ENCODE measurements at regions not wholly inside any gene's neighbourhood (a gene's known extent, or its start where the extent isn't known, plus 50 kb on each side); places are given as distances from the start of the nearest gene placed in this dataset.

DNA sequence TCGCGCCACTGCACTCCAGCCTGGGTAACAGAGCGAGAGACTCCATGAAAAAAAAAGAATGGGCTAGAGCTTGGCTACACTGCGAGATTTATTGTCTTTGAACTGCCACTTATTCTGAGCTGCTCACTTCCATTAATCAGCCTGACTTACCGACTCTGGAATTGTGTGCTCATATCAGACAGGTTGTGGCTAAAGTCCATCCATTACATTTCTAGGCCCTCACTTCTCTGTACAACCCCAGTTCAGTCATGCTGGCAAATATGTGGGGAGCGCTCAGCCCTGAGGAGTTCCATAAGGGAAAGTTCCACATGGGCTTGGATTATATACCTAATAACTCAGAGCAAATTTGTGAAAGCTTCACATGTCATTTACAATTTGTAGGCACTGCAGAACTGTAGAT is 270.6 kb downstream of the TRIML1 start:
- POLR2A ChIA-PET: no interaction called here
- Mint-ChIP-seq H3K4me3 (no peak overlapping the region), H3K9me3 (peaks cover 7% of the 10 kb centered on the region), H3K4me1 (ENCODE audit: low read depth) (no peaks in the 10 kb centered on the region), H3K27ac (no peak overlapping the region), H3K36me3 (ENCODE audit: low read depth) (no peaks in the 10 kb centered on the region), H3K27me3 (no peaks in the 10 kb centered on the region)
- no peak for ATAC-seq (ENCODE audit: poor library complexity)
- CTCF ChIA-PET: no interaction called here
- Histone ChIP-seq H3K27ac (ENCODE audit: low read depth in 1 of 2, low read length in 2 of 2) (no peak overlapping the region), H3K4me1 (ENCODE audit: insufficient read depth, low read length) (no peaks in the 10 kb centered on the region), H3K27me3 (ENCODE audit: control insufficient read depth in 1 of 2, insufficient read depth in 2 of 2, low read length in 2 of 2) (no peaks in the 10 kb centered on the region), H3K9me3 (ENCODE audit: control insufficient read depth in 1 of 2, insufficient read depth in 1 of 2, low read length in 2 of 2) (peaks cover 0 to 26% of the 10 kb centered on the region in 2 experiments), H3K4me3 (ENCODE audit: low read length) (no peak overlapping the region), H3K36me3 (ENCODE audit: insufficient read depth, low read length) (no peaks in the 10 kb centered on the region)
- TF ChIP-seq, protein P1, sequence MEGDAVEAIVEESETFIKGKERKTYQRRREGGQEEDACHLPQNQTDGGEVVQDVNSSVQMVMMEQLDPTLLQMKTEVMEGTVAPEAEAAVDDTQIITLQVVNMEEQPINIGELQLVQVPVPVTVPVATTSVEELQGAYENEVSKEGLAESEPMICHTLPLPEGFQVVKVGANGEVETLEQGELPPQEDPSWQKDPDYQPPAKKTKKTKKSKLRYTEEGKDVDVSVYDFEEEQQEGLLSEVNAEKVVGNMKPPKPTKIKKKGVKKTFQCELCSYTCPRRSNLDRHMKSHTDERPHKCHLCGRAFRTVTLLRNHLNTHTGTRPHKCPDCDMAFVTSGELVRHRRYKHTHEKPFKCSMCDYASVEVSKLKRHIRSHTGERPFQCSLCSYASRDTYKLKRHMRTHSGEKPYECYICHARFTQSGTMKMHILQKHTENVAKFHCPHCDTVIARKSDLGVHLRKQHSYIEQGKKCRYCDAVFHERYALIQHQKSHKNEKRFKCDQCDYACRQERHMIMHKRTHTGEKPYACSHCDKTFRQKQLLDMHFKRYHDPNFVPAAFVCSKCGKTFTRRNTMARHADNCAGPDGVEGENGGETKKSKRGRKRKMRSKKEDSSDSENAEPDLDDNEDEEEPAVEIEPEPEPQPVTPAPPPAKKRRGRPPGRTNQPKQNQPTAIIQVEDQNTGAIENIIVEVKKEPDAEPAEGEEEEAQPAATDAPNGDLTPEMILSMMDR (IDR thresholded peaks at IDR 0.05): no peak
- intact Hi-C loops (cut with DNase I, micrococcal nuclease): no loop called here
- DNase-seq: no peak

DNA sequence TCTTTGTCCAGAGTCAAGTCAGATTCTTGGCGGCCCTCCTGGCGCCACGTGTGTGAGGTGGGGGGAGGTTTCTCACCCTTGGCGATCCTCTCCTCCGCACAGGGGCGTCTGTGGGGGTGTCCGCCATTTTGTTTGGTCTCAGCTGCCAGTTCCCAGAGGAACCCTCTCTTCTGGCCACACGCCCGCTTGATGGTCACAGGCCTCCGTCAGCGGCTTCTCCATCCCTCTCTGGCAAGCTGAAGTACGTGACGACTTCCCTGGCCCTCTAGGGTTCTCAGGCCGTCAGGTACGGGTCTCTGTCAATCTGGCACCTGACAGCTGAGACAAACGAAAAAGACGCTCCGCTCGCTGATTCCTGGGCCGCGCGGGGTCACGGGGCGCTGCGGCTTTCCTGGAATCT is 272.6 kb downstream of the TRIML1 start:
- Histone ChIP-seq H3K36me3 (ENCODE audit: insufficient read depth, low read length) (no peaks in the 10 kb centered on the region), H3K27me3 (ENCODE audit: control insufficient read depth in 1 of 2, insufficient read depth in 2 of 2, low read length in 2 of 2) (no peaks in the 10 kb centered on the region), H3K9me3 (ENCODE audit: control insufficient read depth in 1 of 2, insufficient read depth in 1 of 2, low read length in 2 of 2) (peaks cover 0 to 22% of the 10 kb centered on the region in 2 experiments), H3K4me1 (ENCODE audit: insufficient read depth, low read length) (no peaks in the 10 kb centered on the region), H3K27ac (ENCODE audit: low read depth in 1 of 2, low read length in 2 of 2) (no peak overlapping the region), H3K4me3 (ENCODE audit: low read length) (no peak overlapping the region)
- CTCF ChIA-PET: no interaction called here
- Mint-ChIP-seq H3K9me3 (peaks cover 13% of the 10 kb centered on the region), H3K27ac (no peak overlapping the region), H3K4me3 (no peak overlapping the region), H3K36me3 (ENCODE audit: low read depth) (no peaks in the 10 kb centered on the region), H3K27me3 (no peaks in the 10 kb centered on the region), H3K4me1 (ENCODE audit: low read depth) (no peaks in the 10 kb centered on the region)
- no peak for ATAC-seq (ENCODE audit: poor library complexity)
- TF ChIP-seq, protein P1 (IDR thresholded peaks at IDR 0.05): no peak
- no peak for DNase-seq
- intact Hi-C loops (cut with DNase I, micrococcal nuclease): no loop called here
- POLR2A ChIA-PET: no interaction called here

DNA sequence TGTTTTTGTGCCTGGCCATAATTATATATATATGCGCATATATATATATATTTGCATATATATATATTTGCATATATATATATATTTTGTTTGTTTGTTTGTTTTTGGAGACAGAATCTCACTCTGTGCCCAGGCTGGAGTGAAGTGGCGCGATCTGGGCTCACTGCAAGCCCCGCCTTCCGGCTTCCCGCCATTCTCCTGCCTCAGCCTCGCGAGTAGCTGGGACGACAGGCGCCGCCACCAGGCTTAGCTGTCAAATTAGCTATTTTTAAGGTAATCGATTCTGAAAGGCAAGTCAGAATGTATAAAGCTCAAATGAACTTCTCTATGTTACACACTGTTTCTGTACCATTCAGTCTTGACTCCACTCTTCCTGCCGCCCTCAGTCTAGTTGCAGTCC is 273.3 kb downstream of the TRIML1 start:
- H3K9me3 Mint-ChIP-seq: peaks cover 13% of the 10 kb centered on the region

More for the DNA sequence above, 273.3 kb downstream of the TRIML1 start:
- ChIA-PET POLR2A (no interaction called here), CTCF (no interaction called here)
- no peak overlapping the region for H3K4me3 ChIP-seq (ENCODE audit: low read length)
- DNase-seq (no peak), ATAC-seq (ENCODE audit: poor library complexity) (no peak)
- H3K9me3 ChIP-seq (ENCODE audit: control insufficient read depth in 1 of 2, insufficient read depth in 1 of 2, low read length in 2 of 2): peaks cover 0 to 22% of the 10 kb centered on the region in 2 experiments
- no peaks in the 10 kb centered on the region for H3K36me3 Mint-ChIP-seq (ENCODE audit: low read depth)
- H3K27ac ChIP-seq (ENCODE audit: low read depth in 1 of 2, low read length in 2 of 2): no peak overlapping the region
- intact Hi-C loops (cut with DNase I, micrococcal nuclease): no loop called here
- no peak overlapping the region for H3K27ac Mint-ChIP-seq
- TF ChIP-seq, protein P1 (IDR thresholded peaks at IDR 0.05): no peak
- no peaks in the 10 kb centered on the region for H3K27me3 ChIP-seq (ENCODE audit: control insufficient read depth in 1 of 2, insufficient read depth in 2 of 2, low read length in 2 of 2)
- H3K36me3 ChIP-seq (ENCODE audit: insufficient read depth, low read length): no peaks in the 10 kb centered on the region
- H3K27me3 Mint-ChIP-seq: no peaks in the 10 kb centered on the region
- H3K4me3 Mint-ChIP-seq: no peak overlapping the region
- no peaks in the 10 kb centered on the region for H3K4me1 Mint-ChIP-seq (ENCODE audit: low read depth)
- H3K4me1 ChIP-seq (ENCODE audit: insufficient read depth, low read length): no peaks in the 10 kb centered on the region

Measured in CD4-positive, alpha-beta T cell (primary cell).